GM23338 (cell line): ENCODE measurements at regions not wholly inside any gene's neighbourhood (a gene's known extent, or its start where the extent isn't known, plus 50 kb on each side); places are given as distances from the start of the nearest gene placed in this dataset.

ENCODE experiments used
- ATAC-seq: fragments of 200-7000 bp; cut with Tn5 transposase; 3 replicates; pipeline ENCODE4 v1.9.1; 2020
- DNase-seq: peaks from one replicate; pipeline ENCODE4 v3.0.0-alpha.2; 2015; ENCODE audit warnings: low spot score
- H2AFZ ChIP-seq: fragments of 200-600 bp; sonication (generic); 2 replicates; pipeline ENCODE4 v1.8.0; 2016; ENCODE audit warnings: antibody characterized with exemption, mild to moderate bottlenecking, moderate library complexity
- H3F3A ChIP-seq: fragments of 200-600 bp; sonication (generic); replicated peaks from 2 replicates; pipeline ENCODE4 v1.8.0; 2017; ENCODE audit warnings: antibody characterized with exemption, mixed run types, low read depth
- H3K27ac ChIP-seq: fragments of 200-600 bp; sonication (generic); 2 replicates; pipeline ENCODE4 v1.6.1; 2016; ENCODE audit warnings: low read depth
- H3K27me3 ChIP-seq: fragments of 200-600 bp; sonication (generic); 2 replicates; pipeline ENCODE4 v1.8.0; 2016; ENCODE audit warnings: mild to moderate bottlenecking, mixed run types, moderate library complexity; ENCODE audit not compliant: insufficient read depth
- H3K36me3 ChIP-seq: fragments of 200-600 bp; sonication (generic); 2 replicates; pipeline ENCODE4 v1.8.0; 2016; ENCODE audit warnings: mild to moderate bottlenecking; ENCODE audit not compliant: insufficient read depth
- H3K4me1 ChIP-seq: fragments of 200-600 bp; sonication (generic); 2 replicates; pipeline ENCODE4 v1.8.0; 2016; ENCODE audit warnings: mild to moderate bottlenecking, moderate library complexity; ENCODE audit not compliant: insufficient read depth
- H3K4me2 ChIP-seq: fragments of 200-600 bp; sonication (generic); 2 replicates; pipeline ENCODE4 v1.7.1; 2017; ENCODE audit warnings: mixed run types
- H3K4me3 ChIP-seq: fragments of 200-600 bp; sonication (generic); 2 replicates; pipeline ENCODE4 v1.6.1; 2016; ENCODE audit warnings: mixed run types
- H3K79me2 ChIP-seq: fragments of 200-600 bp; sonication (generic); replicated peaks from 2 replicates; pipeline ENCODE4 v1.8.0; 2017; ENCODE audit warnings: mild to moderate bottlenecking; ENCODE audit not compliant: insufficient read depth
- H3K9me2 ChIP-seq: fragments of 200-600 bp; sonication (generic); 2 replicates; pipeline ENCODE4 v1.8.0; 2017; ENCODE audit not compliant: insufficient read depth
- H4K20me1 ChIP-seq: fragments of 200-600 bp; sonication (generic); replicated peaks from 2 replicates; pipeline ENCODE4 v1.8.0; 2017; ENCODE audit warnings: mild to moderate bottlenecking; ENCODE audit not compliant: insufficient read depth
- H3K27ac Mint-ChIP-seq: 2 replicates; pipeline ENCODE4 v1.8.0; 2020; ENCODE audit warnings: inconsistent platforms, mild to moderate bottlenecking, moderate library complexity, mixed read lengths
- H3K27me3 Mint-ChIP-seq: 3 replicates; pipeline ENCODE4 v1.8.0; 2022; ENCODE audit warnings: low read depth, mild to moderate bottlenecking, moderate library complexity, mixed read lengths, inconsistent platforms; ENCODE audit not compliant: insufficient read depth, poor library complexity
- H3K36me3 Mint-ChIP-seq: 3 replicates; pipeline ENCODE4 v1.8.0; 2021; ENCODE audit warnings: low read depth, mild to moderate bottlenecking, inconsistent platforms, moderate library complexity, mixed read lengths
- H3K4me1 Mint-ChIP-seq: 3 replicates; pipeline ENCODE4 v1.8.0; 2020; ENCODE audit warnings: mild to moderate bottlenecking, inconsistent platforms, mixed read lengths
- H3K4me3 Mint-ChIP-seq: 3 replicates; pipeline ENCODE4 v1.8.0; 2021; ENCODE audit warnings: moderate library complexity, mild to moderate bottlenecking, inconsistent platforms, mixed read lengths
- H3K9me3 Mint-ChIP-seq: 3 replicates; pipeline ENCODE4 v1.8.0; 2020; ENCODE audit warnings: moderate library complexity, mild to moderate bottlenecking, inconsistent platforms, mixed read lengths
- EZH2 ChIP-seq: fragments of 200-600 bp; sonication (generic); IDR thresholded peaks from one replicate; pipeline ENCODE4 v1.8.0; 2017; ENCODE audit warnings: antibody characterized with exemption, mild to moderate bottlenecking, low read depth; ENCODE audit not compliant: unreplicated experiment
- POLR2AphosphoS5 ChIP-seq: IDR thresholded peaks from 2 replicates; pipeline ENCODE4 v1.6.1; 2016; ENCODE audit warnings: antibody characterized with exemption, low read depth
- REST ChIP-seq: IDR thresholded peaks from one replicate; pipeline ENCODE4 v1.6.1; 2018; ENCODE audit warnings: antibody characterized with exemption; ENCODE audit not compliant: unreplicated experiment
- ZNF331 ChIP-seq: fragments of 250-450 bp; sonication (Bioruptor Pico); IDR thresholded peaks from 2 replicates; pipeline ENCODE4 v1.5.0; 2020; ENCODE audit warnings: low read depth, mild to moderate bottlenecking, moderate library complexity
- TF ChIP-seq, protein P1 (sequence below): fragments of 250-450 bp; sonication (Bioruptor Pico); IDR thresholded peaks from 2 replicates; pipeline ENCODE4 v1.5.0; 2020; ENCODE audit warnings: mild to moderate bottlenecking, moderate library complexity

DNA sequence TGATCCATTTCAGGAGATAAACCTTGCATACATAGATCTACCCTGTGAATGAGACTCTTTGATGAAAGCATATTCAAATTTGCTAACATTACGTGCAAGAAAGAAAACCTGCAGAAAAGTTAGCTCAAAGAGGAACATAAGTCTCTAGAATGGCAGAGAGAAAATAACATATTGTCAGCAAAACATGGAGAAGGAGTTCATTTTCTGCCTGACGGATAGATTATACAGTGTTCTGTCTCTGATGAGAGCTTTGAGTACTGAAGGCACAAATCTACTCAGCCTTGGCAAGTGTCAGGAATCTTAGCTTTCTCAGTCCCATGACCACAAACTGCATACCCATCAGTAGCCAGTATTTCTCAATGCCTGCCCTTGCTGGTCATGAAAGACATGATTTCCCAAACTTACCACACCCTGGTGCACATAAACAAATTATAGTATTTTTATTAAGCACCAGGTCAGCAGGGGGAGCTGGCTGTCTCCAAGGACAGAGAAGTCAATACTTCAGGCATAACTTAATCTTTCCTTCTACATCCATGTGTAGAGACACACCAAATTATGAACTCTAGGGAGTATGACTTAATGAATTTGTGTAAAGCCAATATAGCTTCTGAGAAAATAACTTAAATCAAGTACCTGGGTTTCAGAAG, 401.2 kb upstream of the SOX11 start (continued):
- TF ChIP-seq, protein P1, sequence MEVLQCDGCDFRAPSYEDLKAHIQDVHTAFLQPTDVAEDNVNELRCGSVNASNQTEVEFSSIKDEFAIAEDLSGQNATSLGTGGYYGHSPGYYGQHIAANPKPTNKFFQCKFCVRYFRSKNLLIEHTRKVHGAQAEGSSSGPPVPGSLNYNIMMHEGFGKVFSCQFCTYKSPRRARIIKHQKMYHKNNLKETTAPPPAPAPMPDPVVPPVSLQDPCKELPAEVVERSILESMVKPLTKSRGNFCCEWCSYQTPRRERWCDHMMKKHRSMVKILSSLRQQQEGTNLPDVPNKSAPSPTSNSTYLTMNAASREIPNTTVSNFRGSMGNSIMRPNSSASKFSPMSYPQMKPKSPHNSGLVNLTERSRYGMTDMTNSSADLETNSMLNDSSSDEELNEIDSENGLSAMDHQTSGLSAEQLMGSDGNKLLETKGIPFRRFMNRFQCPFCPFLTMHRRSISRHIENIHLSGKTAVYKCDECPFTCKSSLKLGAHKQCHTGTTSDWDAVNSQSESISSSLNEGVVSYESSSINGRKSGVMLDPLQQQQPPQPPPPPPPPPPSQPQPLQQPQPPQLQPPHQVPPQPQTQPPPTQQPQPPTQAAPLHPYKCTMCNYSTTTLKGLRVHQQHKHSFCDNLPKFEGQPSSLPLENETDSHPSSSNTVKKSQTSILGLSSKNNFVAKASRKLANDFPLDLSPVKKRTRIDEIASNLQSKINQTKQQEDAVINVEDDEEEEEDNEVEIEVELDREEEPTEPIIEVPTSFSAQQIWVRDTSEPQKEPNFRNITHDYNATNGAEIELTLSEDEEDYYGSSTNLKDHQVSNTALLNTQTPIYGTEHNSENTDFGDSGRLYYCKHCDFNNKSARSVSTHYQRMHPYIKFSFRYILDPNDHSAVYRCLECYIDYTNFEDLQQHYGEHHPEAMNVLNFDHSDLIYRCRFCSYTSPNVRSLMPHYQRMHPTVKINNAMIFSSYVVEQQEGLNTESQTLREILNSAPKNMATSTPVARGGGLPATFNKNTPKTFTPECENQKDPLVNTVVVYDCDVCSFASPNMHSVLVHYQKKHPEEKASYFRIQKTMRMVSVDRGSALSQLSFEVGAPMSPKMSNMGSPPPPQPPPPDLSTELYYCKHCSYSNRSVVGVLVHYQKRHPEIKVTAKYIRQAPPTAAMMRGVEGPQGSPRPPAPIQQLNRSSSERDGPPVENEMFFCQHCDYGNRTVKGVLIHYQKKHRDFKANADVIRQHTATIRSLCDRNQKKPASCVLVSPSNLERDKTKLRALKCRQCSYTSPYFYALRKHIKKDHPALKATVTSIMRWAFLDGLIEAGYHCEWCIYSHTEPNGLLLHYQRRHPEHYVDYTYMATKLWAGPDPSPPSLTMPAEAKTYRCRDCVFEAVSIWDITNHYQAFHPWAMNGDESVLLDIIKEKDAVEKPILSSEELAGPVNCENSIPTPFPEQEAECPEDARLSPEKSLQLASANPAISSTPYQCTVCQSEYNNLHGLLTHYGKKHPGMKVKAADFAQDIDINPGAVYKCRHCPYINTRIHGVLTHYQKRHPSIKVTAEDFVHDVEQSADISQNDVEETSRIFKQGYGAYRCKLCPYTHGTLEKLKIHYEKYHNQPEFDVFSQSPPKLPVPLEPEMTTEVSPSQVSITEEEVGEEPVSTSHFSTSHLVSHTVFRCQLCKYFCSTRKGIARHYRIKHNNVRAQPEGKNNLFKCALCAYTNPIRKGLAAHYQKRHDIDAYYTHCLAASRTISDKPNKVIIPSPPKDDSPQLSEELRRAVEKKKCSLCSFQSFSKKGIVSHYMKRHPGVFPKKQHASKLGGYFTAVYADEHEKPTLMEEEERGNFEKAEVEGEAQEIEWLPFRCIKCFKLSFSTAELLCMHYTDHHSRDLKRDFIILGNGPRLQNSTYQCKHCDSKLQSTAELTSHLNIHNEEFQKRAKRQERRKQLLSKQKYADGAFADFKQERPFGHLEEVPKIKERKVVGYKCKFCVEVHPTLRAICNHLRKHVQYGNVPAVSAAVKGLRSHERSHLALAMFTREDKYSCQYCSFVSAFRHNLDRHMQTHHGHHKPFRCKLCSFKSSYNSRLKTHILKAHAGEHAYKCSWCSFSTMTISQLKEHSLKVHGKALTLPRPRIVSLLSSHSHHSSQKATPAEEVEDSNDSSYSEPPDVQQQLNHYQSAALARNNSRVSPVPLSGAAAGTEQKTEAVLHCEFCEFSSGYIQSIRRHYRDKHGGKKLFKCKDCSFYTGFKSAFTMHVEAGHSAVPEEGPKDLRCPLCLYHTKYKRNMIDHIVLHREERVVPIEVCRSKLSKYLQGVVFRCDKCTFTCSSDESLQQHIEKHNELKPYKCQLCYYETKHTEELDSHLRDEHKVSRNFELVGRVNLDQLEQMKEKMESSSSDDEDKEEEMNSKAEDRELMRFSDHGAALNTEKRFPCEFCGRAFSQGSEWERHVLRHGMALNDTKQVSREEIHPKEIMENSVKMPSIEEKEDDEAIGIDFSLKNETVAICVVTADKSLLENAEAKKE (CRISPR knock-in tag), result no peak
- TF ChIP-seq EZH2, result no peak
- no peak for TF ChIP-seq ZNF331 (CRISPR knock-in tag)
- TF ChIP-seq REST, result no peak

DNA sequence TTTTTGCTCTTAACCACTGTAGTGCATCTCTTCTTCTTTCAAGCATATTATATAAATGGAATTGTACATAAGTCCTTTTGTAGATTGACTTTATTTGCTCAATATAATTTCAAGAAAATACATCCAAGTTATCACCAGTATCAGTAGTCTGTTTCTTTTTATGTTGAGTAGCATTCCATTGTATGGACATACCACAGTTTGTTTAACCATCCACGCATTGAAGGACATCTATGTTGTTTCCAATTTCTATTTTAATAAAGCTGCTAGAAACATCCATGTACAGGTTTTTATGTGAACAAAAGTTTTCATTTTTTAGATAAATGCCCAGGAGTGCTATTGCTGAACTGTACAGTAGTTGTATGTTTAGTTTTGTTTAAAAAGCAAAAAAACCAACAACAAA, 387.5 kb upstream of the SOX11 start:
- H3K4me1 Mint-ChIP-seq, result no peaks in the 10 kb centered on the region
- H3F3A ChIP-seq, result no peaks in the 10 kb centered on the region
- peaks cover 74% of the 10 kb centered on the region for H3K9me3 Mint-ChIP-seq
- H3K4me3 Mint-ChIP-seq, result no peak overlapping the region
- H2AFZ ChIP-seq, result no peak overlapping the region
- no peak overlapping the region for H3K27ac ChIP-seq
- no peaks in the 10 kb centered on the region for H4K20me1 ChIP-seq
- no peak overlapping the region for H3K27ac Mint-ChIP-seq
- H3K4me1 ChIP-seq, result no peaks in the 10 kb centered on the region
- ATAC-seq (no peak), DNase-seq (no peak)
- H3K79me2 ChIP-seq, result no peaks in the 10 kb centered on the region
- H3K36me3 ChIP-seq, result no peaks in the 10 kb centered on the region
- no peaks in the 10 kb centered on the region for H3K9me2 ChIP-seq
- no peaks in the 10 kb centered on the region; the same call in 1 of the 3 replicates for H3K36me3 Mint-ChIP-seq
- no peaks in the 10 kb centered on the region for H3K27me3 ChIP-seq
- peaks cover 3% of the 10 kb centered on the region for H3K27me3 Mint-ChIP-seq
- H3K4me3 ChIP-seq, result no peak overlapping the region
- H3K4me2 ChIP-seq, result no peak overlapping the region
- TF ChIP-seq, protein P1 (CRISPR knock-in tag), result no peak
- TF ChIP-seq POLR2AphosphoS5, result no peak
- no peak for TF ChIP-seq ZNF331 (CRISPR knock-in tag)
